ENCODE measurements at regions not wholly inside any gene's neighbourhood (a gene's known extent, or its start where the extent isn't known, plus 50 kb on each side); places are given as distances from the start of the nearest gene placed in this dataset.

GRCh38 chr2:18379870-18380269, 180.6 kb downstream of the RDH14 start:
- TF ChIP-seq GATA2 (IDR thresholded peaks at IDR 0.05; ENCODE audit: low read depth, low read length) = no peak
- TF ChIP-seq GATA3 (IDR thresholded peaks at IDR 0.05; ENCODE audit: low read depth, low read length) = no peak

Measured in SH-SY5Y (cell line).